ENCODE measurements at regions not wholly inside any gene's neighbourhood (a gene's known extent, or its start where the extent isn't known, plus 50 kb on each side); places are given as distances from the start of the nearest gene placed in this dataset.
"Not testable (repeated sequence)": the region's sequence is repeated elsewhere in the genome, so short reads cannot be mapped to it uniquely, and the experiment has no call there.

GRCh38 chr12:82593143-82593542 lies 93.6 kb upstream of the TMTC2 start:
- TF ChIP-seq CTCF (IDR thresholded peaks at IDR 0.05) = no peak
- DNase-seq (no peak), ATAC-seq (no peak)
- Histone ChIP-seq H3K4me3 (no peak overlapping the region), H3K27me3 (ENCODE audit: low read depth) (no peaks in the 10 kb centered on the region), H3K36me3 (no peaks in the 10 kb centered on the region), H3K4me1 (no peaks in the 10 kb centered on the region), H3K27ac (no peak overlapping the region), H3K9me3 (no peaks in the 10 kb centered on the region)
- intact Hi-C loops (cut with DNase I) = no loop called here

GRCh38 chr12:82593901-82594396 lies 92.8 kb upstream of the TMTC2 start:
- H3K36me3 ChIP-seq = no peaks in the 10 kb centered on the region
- no peaks in the 10 kb centered on the region for H3K9me3 ChIP-seq
- no peak overlapping the region for H3K27ac ChIP-seq
- H3K4me1 ChIP-seq = no peaks in the 10 kb centered on the region
- DNase-seq (no peak), ATAC-seq (no peak)
- TF ChIP-seq CTCF (IDR thresholded peaks at IDR 0.05) = no peak
- intact Hi-C loops (cut with DNase I) = no loop called here
- no peak overlapping the region for H3K4me3 ChIP-seq
- H3K27me3 ChIP-seq (ENCODE audit: low read depth) = no peaks in the 10 kb centered on the region

- ATAC-seq = no peak
Observed at GRCh38 chr12:82595941-82596340, 90.8 kb upstream of the TMTC2 start.

GRCh38 chr12:82596483-82596882 lies 90.2 kb upstream of the TMTC2 start:
- DNase-seq (no peak), ATAC-seq (peak in 1 of 2 donors; percentile 56)
- no peak overlapping the region for H3K27ac ChIP-seq
- H3K4me3 ChIP-seq = no peak overlapping the region
- no peaks in the 10 kb centered on the region for H3K27me3 ChIP-seq (ENCODE audit: low read depth)
- no peaks in the 10 kb centered on the region for H3K36me3 ChIP-seq
- no peak for TF ChIP-seq CTCF (IDR thresholded peaks at IDR 0.05)
- H3K9me3 ChIP-seq = no peaks in the 10 kb centered on the region
- intact Hi-C loops (cut with DNase I) = no loop called here
- no peaks in the 10 kb centered on the region for H3K4me1 ChIP-seq

More at GRCh38 chr12:82595941-82596340, 90.8 kb upstream of the TMTC2 start:
- Histone ChIP-seq H3K36me3 (no peaks in the 10 kb centered on the region), H3K27me3 (ENCODE audit: low read depth) (no peaks in the 10 kb centered on the region), H3K9me3 (no peaks in the 10 kb centered on the region), H3K4me1 (no peaks in the 10 kb centered on the region), H3K27ac (no peak overlapping the region), H3K4me3 (no peak overlapping the region)
- intact Hi-C loops (cut with DNase I) = no loop called here
- TF ChIP-seq CTCF (IDR thresholded peaks at IDR 0.05) = no peak
- DNase-seq = no peak

GRCh38 chr12:82600379-82600778 lies 86.3 kb upstream of the TMTC2 start:
- DNase-seq (no peak), ATAC-seq (no peak)
- Histone ChIP-seq H3K4me1 (no peaks in the 10 kb centered on the region), H3K27ac (no peak overlapping the region), H3K9me3 (no peaks in the 10 kb centered on the region), H3K36me3 (no peaks in the 10 kb centered on the region), H3K4me3 (no peak overlapping the region), H3K27me3 (ENCODE audit: low read depth) (no peaks in the 10 kb centered on the region)
- no peak for TF ChIP-seq CTCF (IDR thresholded peaks at IDR 0.05)
- intact Hi-C loops (cut with DNase I) = no loop called here

GRCh38 chr12:82603647-82604046 lies 83.1 kb upstream of the TMTC2 start:
- H3K4me1 ChIP-seq; H3K36me3 ChIP-seq; DNase-seq; H3K27me3 ChIP-seq (ENCODE audit: low read depth); ATAC-seq; H3K9me3 ChIP-seq; H3K4me3 ChIP-seq; intact Hi-C loops (cut with DNase I); H3K27ac ChIP-seq: not testable (repeated sequence)
